ENCODE measurements at regions not wholly inside any gene's neighbourhood (a gene's known extent, or its start where the extent isn't known, plus 50 kb on each side); places are given as distances from the start of the nearest gene placed in this dataset.

- no peak for TF ChIP-seq POLR2AphosphoS5 (IDR thresholded peaks at IDR 0.05; ENCODE audit: low read depth)
- TF ChIP-seq STAT1 (IDR thresholded peaks at IDR 0.05; ENCODE audit: unreplicated experiment), result no peak
- no peak for TF ChIP-seq CTCF (conservative IDR thresholded peaks at IDR 0.05; ENCODE audit: low read depth in 2 of 2)
- TF ChIP-seq CREB1 (CRISPR knock-in tag; IDR thresholded peaks at IDR 0.05; ENCODE audit: low read depth), result no peak
- no peak for TF ChIP-seq EZH2 (IDR thresholded peaks at IDR 0.05; ENCODE audit: low read depth, unreplicated experiment)
Measured at GRCh38 chrX:9341291-9342201, 123.3 kb upstream of the TBL1X start (continued).

GRCh38 chrX:9342561-9343051 is 122.3 kb upstream of the TBL1X start:
- H3K27ac ChIP-seq (ENCODE audit: low read depth), result no peak overlapping the region
- H3K27me3 Mint-ChIP-seq (ENCODE audit: insufficient read depth, low read depth, poor library complexity), result peaks cover 13% of the 10 kb centered on the region
- DNase-seq (ENCODE audit: low spot score) (peak; percentile 84), ATAC-seq (peak; percentile 85)
- H3K27me3 ChIP-seq (ENCODE audit: insufficient read depth), result no peaks in the 10 kb centered on the region
- peaks cover 21% of the 10 kb centered on the region for H3K4me1 Mint-ChIP-seq
- H3K36me3 ChIP-seq (ENCODE audit: insufficient read depth), result no peaks in the 10 kb centered on the region
- H3K9me2 ChIP-seq (ENCODE audit: insufficient read depth), result no peaks in the 10 kb centered on the region
- H3K9me3 Mint-ChIP-seq, result no peaks in the 10 kb centered on the region; the same call in 2 of the 3 replicates
- H3K27ac Mint-ChIP-seq, result no peak overlapping the region
- peak overlapping the region; percentile 65 for H3K4me3 ChIP-seq
- no peaks in the 10 kb centered on the region for H3K36me3 Mint-ChIP-seq (ENCODE audit: low read depth)
- peak overlapping the region; percentile 80 for H3K4me3 Mint-ChIP-seq
- H3K4me1 ChIP-seq (ENCODE audit: insufficient read depth), result peaks cover 16% of the 10 kb centered on the region
- no peak for TF ChIP-seq JUNB (IDR thresholded peaks at IDR 0.05; ENCODE audit: unreplicated experiment)
- TF ChIP-seq CREB1 (CRISPR knock-in tag; IDR thresholded peaks at IDR 0.05; ENCODE audit: low read depth), result peak; percentile 39; the same call in 1 of the 2 replicates
- H4K20me1 ChIP-seq (replicated peaks; ENCODE audit: insufficient read depth), result no peaks in the 10 kb centered on the region
- peak overlapping the region; percentile 43; the same call in 1 of the 2 replicates for H2AFZ ChIP-seq
- no peaks in the 10 kb centered on the region for H3F3A ChIP-seq (replicated peaks; ENCODE audit: low read depth)
- H3K79me2 ChIP-seq (replicated peaks; ENCODE audit: insufficient read depth), result no peaks in the 10 kb centered on the region
- peak overlapping the region; percentile 67 for H3K4me2 ChIP-seq

- Mint-ChIP-seq H3K9me3 (no peaks in the 10 kb centered on the region; the same call in 2 of the 3 replicates), H3K36me3 (ENCODE audit: low read depth) (no peaks in the 10 kb centered on the region), H3K4me1 (peaks cover 19% of the 10 kb centered on the region), H3K27me3 (ENCODE audit: insufficient read depth, low read depth, poor library complexity) (peaks cover 9% of the 10 kb centered on the region), H3K4me3 (no peak overlapping the region), H3K27ac (no peak overlapping the region)
- Histone ChIP-seq H3K27ac (ENCODE audit: low read depth) (no peak overlapping the region), H3K9me2 (ENCODE audit: insufficient read depth) (no peaks in the 10 kb centered on the region), H3F3A (replicated peaks; ENCODE audit: low read depth) (no peaks in the 10 kb centered on the region), H3K4me3 (no peak overlapping the region), H2AFZ (no peak overlapping the region), H3K4me2 (no peak overlapping the region), H3K36me3 (ENCODE audit: insufficient read depth) (no peaks in the 10 kb centered on the region), H3K79me2 (replicated peaks; ENCODE audit: insufficient read depth) (no peaks in the 10 kb centered on the region), H4K20me1 (replicated peaks; ENCODE audit: insufficient read depth) (no peaks in the 10 kb centered on the region), H3K27me3 (ENCODE audit: insufficient read depth) (no peaks in the 10 kb centered on the region), H3K4me1 (ENCODE audit: insufficient read depth) (peaks cover 16% of the 10 kb centered on the region)
- DNase-seq (ENCODE audit: low spot score) (no peak), ATAC-seq (no peak)
- TF ChIP-seq POLR2AphosphoS5 (IDR thresholded peaks at IDR 0.05; ENCODE audit: low read depth) (no peak), ZNF114 (CRISPR knock-in tag; IDR thresholded peaks at IDR 0.05) (no peak), CTCF (conservative IDR thresholded peaks at IDR 0.05; ENCODE audit: low read depth in 2 of 2) (no peak), CREB1 (CRISPR knock-in tag; IDR thresholded peaks at IDR 0.05; ENCODE audit: low read depth) (no peak), NANOG (IDR thresholded peaks at IDR 0.05; ENCODE audit: borderline replicate concordance) (no peak), EZH2phosphoT487 (IDR thresholded peaks at IDR 0.05; ENCODE audit: unreplicated experiment) (no peak), STAT1 (IDR thresholded peaks at IDR 0.05; ENCODE audit: unreplicated experiment) (no peak), ETS1 (IDR thresholded peaks at IDR 0.05) (no peak), JUNB (IDR thresholded peaks at IDR 0.05; ENCODE audit: unreplicated experiment) (no peak), REST (IDR thresholded peaks at IDR 0.05; ENCODE audit: unreplicated experiment) (no peak), EZH2 (IDR thresholded peaks at IDR 0.05; ENCODE audit: low read depth, unreplicated experiment) (no peak)
Measured at GRCh38 chrX:9343971-9344370, 120.9 kb upstream of the TBL1X start.

Measured in GM23338 (cell line).